Brain microvascular endothelial cell (primary cell): ENCODE measurements at regions not wholly inside any gene's neighbourhood (a gene's known extent, or its start where the extent isn't known, plus 50 kb on each side); places are given as distances from the start of the nearest gene placed in this dataset.

ENCODE experiments used
- DNase-seq: peaks from one replicate; pipeline ENCODE4 v3.0.0-alpha.2; 2020
- H3K27ac ChIP-seq: fragments of 250-450 bp; sonication (Bioruptor Pico); 2 replicates; pipeline ENCODE4 v1.5.1; 2020; ENCODE audit warnings: mild to moderate bottlenecking, moderate library complexity
- H3K27me3 ChIP-seq: fragments of 250-450 bp; sonication (Bioruptor Pico); replicated peaks from 2 replicates; pipeline ENCODE4 v1.5.1; 2020; ENCODE audit warnings: mild to moderate bottlenecking
- H3K36me3 ChIP-seq: fragments of 250-450 bp; sonication (Bioruptor Pico); replicated peaks from 2 replicates; pipeline ENCODE4 v1.5.1; 2020; ENCODE audit warnings: mild to moderate bottlenecking
- H3K4me3 ChIP-seq: 2 replicates; pipeline ENCODE4 v1.5.1; 2011; ENCODE audit warnings: low read depth, mild to moderate bottlenecking, control low read depth, low read length, moderate library complexity
- in situ Hi-C: cut with HindIII; loops from 2 replicates; pipeline ENCODE4 v1.10.0; 2017; ENCODE audit warnings: low sequenced_read_pairs, low pct_ligation_motif_present
- TF ChIP-seq, protein P1 (sequence below): IDR thresholded peaks from 2 replicates; pipeline ENCODE4 v1.5.1; 2011; ENCODE audit warnings: low read depth, mild to moderate bottlenecking, moderate library complexity, low read length, control low read depth, inconsistent platforms; ENCODE audit errors: missing control alignments

DNA sequence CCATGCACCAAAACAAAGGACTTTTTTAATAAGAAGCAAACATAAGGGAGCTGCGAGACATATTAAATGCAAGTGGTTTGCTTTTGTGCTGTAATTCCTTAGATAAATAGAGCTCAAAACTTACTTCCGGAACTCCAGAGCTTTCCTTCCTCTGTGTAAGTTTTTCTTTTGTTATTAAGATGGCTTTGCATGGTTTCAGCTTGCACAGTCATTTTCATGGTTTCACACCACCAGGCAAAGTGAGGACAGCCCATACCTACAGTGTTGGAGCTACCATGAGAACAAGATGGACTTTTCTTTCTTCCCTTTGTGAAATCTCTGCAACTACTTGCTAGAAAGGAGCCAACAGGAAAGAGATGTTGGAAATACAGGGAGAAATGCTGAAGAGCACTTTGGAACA is 368.0 kb downstream of the SETD4 start:
- Histone ChIP-seq H3K27ac (no peak overlapping the region), H3K36me3 (no peaks in the 10 kb centered on the region), H3K4me3 (no peak overlapping the region), H3K27me3 (no peaks in the 10 kb centered on the region)
- in situ Hi-C loops: no loop called here
- TF ChIP-seq, protein P1, sequence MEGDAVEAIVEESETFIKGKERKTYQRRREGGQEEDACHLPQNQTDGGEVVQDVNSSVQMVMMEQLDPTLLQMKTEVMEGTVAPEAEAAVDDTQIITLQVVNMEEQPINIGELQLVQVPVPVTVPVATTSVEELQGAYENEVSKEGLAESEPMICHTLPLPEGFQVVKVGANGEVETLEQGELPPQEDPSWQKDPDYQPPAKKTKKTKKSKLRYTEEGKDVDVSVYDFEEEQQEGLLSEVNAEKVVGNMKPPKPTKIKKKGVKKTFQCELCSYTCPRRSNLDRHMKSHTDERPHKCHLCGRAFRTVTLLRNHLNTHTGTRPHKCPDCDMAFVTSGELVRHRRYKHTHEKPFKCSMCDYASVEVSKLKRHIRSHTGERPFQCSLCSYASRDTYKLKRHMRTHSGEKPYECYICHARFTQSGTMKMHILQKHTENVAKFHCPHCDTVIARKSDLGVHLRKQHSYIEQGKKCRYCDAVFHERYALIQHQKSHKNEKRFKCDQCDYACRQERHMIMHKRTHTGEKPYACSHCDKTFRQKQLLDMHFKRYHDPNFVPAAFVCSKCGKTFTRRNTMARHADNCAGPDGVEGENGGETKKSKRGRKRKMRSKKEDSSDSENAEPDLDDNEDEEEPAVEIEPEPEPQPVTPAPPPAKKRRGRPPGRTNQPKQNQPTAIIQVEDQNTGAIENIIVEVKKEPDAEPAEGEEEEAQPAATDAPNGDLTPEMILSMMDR: no peak
- no peak for DNase-seq

DNA sequence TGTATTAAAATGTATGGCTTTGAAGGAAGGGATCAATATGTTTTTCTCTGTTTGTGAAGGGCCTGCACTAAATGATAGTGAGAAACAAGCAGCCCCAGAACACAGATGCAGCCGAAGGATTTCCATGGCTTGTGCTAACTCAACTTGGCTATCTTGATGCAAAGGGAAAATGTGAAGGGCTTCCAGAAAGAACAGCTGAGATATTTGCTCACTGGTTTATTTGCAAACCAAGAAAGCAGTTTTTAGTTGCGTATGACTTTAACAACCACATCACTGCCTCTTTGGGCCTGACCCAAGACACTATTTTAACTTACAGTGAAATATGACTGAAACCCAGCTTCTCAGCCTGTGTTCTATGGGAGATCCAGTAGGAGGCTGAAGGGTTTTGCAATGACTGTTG is 369.9 kb downstream of the SETD4 start:
- no peak overlapping the region for H3K27ac ChIP-seq
- no peak for DNase-seq
- no peak overlapping the region for H3K4me3 ChIP-seq
- in situ Hi-C loops: no loop called here
- TF ChIP-seq, protein P1: no peak
- H3K27me3 ChIP-seq: no peaks in the 10 kb centered on the region
- H3K36me3 ChIP-seq: no peaks in the 10 kb centered on the region

DNA sequence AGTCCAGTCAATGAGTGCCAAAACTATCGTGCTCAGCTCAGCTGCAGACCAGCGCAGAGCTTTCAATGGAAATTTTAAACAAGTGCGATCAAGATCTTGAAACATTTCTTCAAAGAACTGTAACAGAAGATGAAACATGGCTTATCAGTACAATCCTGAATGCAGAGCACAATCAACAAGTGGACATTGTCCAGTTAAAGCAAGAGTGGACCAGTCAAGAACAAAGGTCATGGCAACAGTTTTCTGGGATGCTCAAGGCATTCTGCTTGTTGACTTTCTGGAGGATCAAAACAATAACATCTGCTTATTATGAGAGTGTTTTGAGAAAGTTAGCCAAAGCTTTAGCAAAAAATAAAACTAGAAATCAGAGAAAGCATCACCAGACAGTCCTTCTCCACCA is 374.2 kb downstream of the SETD4 start:
- TF ChIP-seq, protein P1: no peak
- in situ Hi-C loops: no loop called here
- Histone ChIP-seq H3K4me3 (no peak overlapping the region), H3K27me3 (no peaks in the 10 kb centered on the region), H3K27ac (no peak overlapping the region), H3K36me3 (no peaks in the 10 kb centered on the region)
- no peak for DNase-seq

DNA sequence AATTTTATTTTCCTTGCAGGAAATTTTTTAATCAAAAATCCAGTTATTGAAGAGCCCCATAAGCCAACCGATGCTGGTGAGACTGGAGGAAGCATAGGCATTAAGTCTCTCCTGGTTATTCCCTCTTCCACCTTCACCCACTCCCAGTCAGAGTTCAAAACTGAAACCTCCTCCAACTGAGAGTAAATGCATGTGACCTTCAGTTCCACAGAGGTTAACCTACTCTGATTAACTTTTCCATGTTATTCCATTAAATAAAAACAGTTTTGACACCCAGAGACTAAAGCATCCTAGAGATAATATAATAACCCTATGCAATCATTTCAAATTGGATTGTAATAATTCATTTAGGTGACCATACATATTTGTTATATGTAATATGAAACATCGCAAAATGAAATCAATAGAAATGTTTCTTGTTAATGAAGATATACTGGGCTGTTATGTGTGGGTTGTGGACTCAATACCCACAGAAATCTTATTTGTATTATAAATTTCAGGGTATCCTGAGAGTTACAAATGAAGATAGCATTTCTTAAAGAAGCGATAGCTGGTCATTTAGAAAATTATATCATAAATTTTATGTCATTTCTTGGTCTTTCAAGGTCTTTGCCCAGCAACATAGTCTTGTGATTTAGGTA is 376.5 kb downstream of the SETD4 start:
- no peaks in the 10 kb centered on the region for H3K27me3 ChIP-seq
- no peak overlapping the region for H3K4me3 ChIP-seq
- TF ChIP-seq, protein P1: no peak
- DNase-seq: no peak
- in situ Hi-C loops: no loop called here
- no peak overlapping the region for H3K27ac ChIP-seq
- H3K36me3 ChIP-seq: no peaks in the 10 kb centered on the region

DNA sequence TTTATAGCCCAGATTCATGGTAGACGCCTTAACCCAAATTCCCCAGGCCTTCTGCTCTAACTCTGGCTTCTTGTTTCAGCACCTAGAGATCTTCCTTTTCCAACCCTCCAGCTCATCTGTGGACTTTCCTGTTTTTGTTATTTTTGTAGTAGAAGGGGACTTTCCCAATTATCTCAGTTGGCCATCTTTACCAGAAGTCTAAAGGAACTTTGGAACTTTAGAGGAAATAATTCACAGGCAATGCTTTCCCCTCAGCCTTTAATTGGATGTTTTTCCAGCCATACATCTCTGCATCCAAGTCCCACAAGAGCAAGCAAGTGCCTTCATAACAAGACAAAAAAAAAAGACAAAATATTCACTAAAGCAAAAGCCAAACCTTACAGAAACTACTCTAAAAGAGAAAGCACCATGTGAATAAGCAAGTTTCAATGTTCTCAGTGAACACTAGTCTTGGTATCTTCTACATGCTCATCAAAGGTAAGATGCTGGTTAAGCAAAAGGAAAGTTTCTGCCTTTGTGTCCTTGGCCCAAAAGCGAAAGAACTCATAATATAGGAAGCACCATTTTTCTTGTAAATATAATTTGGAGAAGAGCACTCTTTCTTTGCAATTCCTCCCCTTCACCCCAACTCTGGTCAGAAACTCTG is 377.3 kb downstream of the SETD4 start:
- H3K4me3 ChIP-seq: no peak overlapping the region

More for the DNA sequence above, 377.3 kb downstream of the SETD4 start:
- in situ Hi-C loops: no loop called here
- Histone ChIP-seq H3K36me3 (no peaks in the 10 kb centered on the region), H3K27me3 (no peaks in the 10 kb centered on the region), H3K27ac (no peak overlapping the region)
- TF ChIP-seq, protein P1: no peak
- DNase-seq: no peak
